DOHH2 (cell line): ENCODE measurements at regions not wholly inside any gene's neighbourhood (a gene's known extent, or its start where the extent isn't known, plus 50 kb on each side); places are given as distances from the start of the nearest gene placed in this dataset.

Experiments
- CTCF ChIP-seq: fragments of 200-600 bp; sonication (generic); IDR thresholded peaks from one replicate; pipeline ENCODE4 v1.5.1; 2014; ENCODE audit warnings: antibody characterized with exemption, mild to moderate bottlenecking, low read depth, low read length; ENCODE audit not compliant: poor library complexity, severe bottlenecking
- EZH2phosphoT487 ChIP-seq: fragments of 200-600 bp; sonication (generic); IDR thresholded peaks from 2 replicates; pipeline ENCODE4 v1.6.1; 2017; ENCODE audit warnings: borderline replicate concordance, mild to moderate bottlenecking, antibody characterized with exemption, low read length, moderate library complexity, mixed read lengths

GRCh38 chr5:156025656-156026055 lies 301.3 kb upstream of the SGCD start:
- TF ChIP-seq CTCF: no peak
- no peak for TF ChIP-seq EZH2phosphoT487
